Lower leg skin (tissue), 4 donors: ENCODE measurements at regions not wholly inside any gene's neighbourhood (a gene's known extent, or its start where the extent isn't known, plus 50 kb on each side); places are given as distances from the start of the nearest gene placed in this dataset.
"Not testable (repeated sequence)": the region's sequence is repeated elsewhere in the genome, so short reads cannot be mapped to it uniquely, and the experiment has no call there.

Experiments used
- DNase-seq, 2 donors: peaks; one replicate each; pipeline ENCODE4 v3.0.0-alpha.2; 2019; ENCODE audit warnings: low spot score in 2 of 2
- H3K4me3 ChIP-seq: fragments of 200-600 bp; sonication (generic); 2 replicates; pipeline ENCODE4 v1.5.1; 2017; ENCODE audit warnings: mild to moderate bottlenecking, low read depth; ENCODE audit not compliant: poor library complexity, severe bottlenecking
- POLR2A ChIP-seq, 2 donors: fragments of 450-650 bp; IDR thresholded peaks; one replicate each; pipeline ENCODE4 v1.6.1; 2016 to 2017; ENCODE audit warnings: antibody characterized with exemption in 2 of 2, mild to moderate bottlenecking in 1 of 2, moderate library complexity in 1 of 2
- WGBS, 2 donors: methylation state at CpG; one replicate each; pipeline ENCODE4 v1.1.5; 2018; 5-methylcytosine and 5-hydroxymethylcytosine counted together
- intact Hi-C: fragments of 100-400 bp; cut with DNase I; formaldehyde crosslinking; loops from one replicate; pipeline ENCODE4 v1.15.0; 2023; ENCODE audit warnings: low total_unique reads
- TF ChIP-seq, protein P1 (sequence below), 3 donors: fragments of 450-650 bp; IDR thresholded peaks; one replicate each; pipeline ENCODE4 v1.5.1; 2016; ENCODE audit warnings: antibody characterized with exemption in 3 of 3, mild to moderate bottlenecking in 3 of 3, moderate library complexity in 2 of 3

DNA sequence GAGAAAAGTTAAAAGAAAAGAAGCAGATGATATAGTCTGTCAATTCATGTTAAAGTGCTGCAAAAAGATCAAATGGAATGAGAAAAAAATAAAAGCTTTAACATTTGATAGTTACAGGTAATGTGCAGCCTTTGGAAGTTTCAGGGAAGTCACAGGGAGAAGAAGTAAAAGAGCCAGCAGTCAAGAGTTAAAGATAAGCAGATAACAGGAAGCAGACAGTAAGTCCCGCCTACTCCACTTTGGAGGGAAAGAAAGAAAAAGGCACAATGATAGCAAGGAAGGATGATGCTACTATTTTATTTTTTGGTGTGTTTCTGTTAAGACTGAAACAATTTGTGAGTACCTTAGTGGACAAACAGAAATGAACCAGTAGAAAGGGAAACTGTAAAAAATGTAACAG lies 111.1 kb upstream of the KRR1 start:
- intact Hi-C loops: no loop called here
- no peak for DNase-seq
- WGBS, 2 donors: 75 to 97% methylated on average over 1 of the region's 1 CpG

GRCh38 chr12:75614396-75614795 lies 103.0 kb upstream of the KRR1 start:
- intact Hi-C loops, H3K4me3 ChIP-seq, DNase-seq: not testable (repeated sequence)
- 41 to 47% methylated on average over 4 of the region's 4 CpGs for WGBS, 2 donors

More for the DNA sequence above, 111.1 kb upstream of the KRR1 start:
- no peak for TF ChIP-seq POLR2A (IDR thresholded peaks at IDR 0.05)
- TF ChIP-seq, protein P1, sequence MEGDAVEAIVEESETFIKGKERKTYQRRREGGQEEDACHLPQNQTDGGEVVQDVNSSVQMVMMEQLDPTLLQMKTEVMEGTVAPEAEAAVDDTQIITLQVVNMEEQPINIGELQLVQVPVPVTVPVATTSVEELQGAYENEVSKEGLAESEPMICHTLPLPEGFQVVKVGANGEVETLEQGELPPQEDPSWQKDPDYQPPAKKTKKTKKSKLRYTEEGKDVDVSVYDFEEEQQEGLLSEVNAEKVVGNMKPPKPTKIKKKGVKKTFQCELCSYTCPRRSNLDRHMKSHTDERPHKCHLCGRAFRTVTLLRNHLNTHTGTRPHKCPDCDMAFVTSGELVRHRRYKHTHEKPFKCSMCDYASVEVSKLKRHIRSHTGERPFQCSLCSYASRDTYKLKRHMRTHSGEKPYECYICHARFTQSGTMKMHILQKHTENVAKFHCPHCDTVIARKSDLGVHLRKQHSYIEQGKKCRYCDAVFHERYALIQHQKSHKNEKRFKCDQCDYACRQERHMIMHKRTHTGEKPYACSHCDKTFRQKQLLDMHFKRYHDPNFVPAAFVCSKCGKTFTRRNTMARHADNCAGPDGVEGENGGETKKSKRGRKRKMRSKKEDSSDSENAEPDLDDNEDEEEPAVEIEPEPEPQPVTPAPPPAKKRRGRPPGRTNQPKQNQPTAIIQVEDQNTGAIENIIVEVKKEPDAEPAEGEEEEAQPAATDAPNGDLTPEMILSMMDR (IDR thresholded peaks at IDR 0.05): no peak
- no peak overlapping the region for H3K4me3 ChIP-seq

DNA sequence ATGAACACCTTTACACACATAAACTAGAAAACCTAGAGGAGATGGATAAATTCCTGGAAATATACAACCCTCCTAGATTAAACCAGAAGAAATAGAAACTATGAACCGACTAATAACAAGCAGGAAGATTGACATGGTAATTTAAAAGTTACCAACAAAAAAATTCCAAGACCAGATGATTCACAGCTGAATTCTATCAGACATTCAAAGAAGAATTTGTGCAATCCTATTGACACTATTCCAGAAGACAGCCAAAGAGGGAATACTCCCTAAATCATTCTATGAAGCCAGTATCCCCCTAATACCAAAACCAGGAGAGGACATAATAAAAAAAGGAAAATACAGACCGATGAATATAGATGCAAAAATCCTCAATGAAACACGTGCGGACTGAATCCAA lies 102.6 kb upstream of the KRR1 start:
- DNase-seq: no peak
- intact Hi-C loops: no loop called here
- WGBS, 2 donors: 67 to 68% methylated on average over 4 of the region's 4 CpGs
- no peak overlapping the region for H3K4me3 ChIP-seq
- TF ChIP-seq, protein P1 (IDR thresholded peaks at IDR 0.05): no peak
- TF ChIP-seq POLR2A (IDR thresholded peaks at IDR 0.05): no peak

- TF ChIP-seq, protein P1 (IDR thresholded peaks at IDR 0.05): no peak
- no peak for TF ChIP-seq POLR2A (IDR thresholded peaks at IDR 0.05)
- no peak overlapping the region for H3K4me3 ChIP-seq
- intact Hi-C loops: no loop called here
- no peak for DNase-seq
- 90 to 93% methylated on average over 4 of the region's 4 CpGs for WGBS, 2 donors
These were observed 99.6 kb upstream of the KRR1 start for GRCh38 chr12:75611041-75611440.

- TF ChIP-seq POLR2A (IDR thresholded peaks at IDR 0.05): no peak
- TF ChIP-seq, protein P1 (IDR thresholded peaks at IDR 0.05): no peak
- intact Hi-C loops: no loop called here
- 76 to 83% methylated on average over 3 of the region's 3 CpGs for WGBS, 2 donors
- H3K4me3 ChIP-seq: no peak overlapping the region
- DNase-seq: no peak
These were observed 95.5 kb upstream of the KRR1 start for GRCh38 chr12:75606956-75607355.

GRCh38 chr12:75606151-75606550 lies 94.7 kb upstream of the KRR1 start:
- H3K4me3 ChIP-seq: no peak overlapping the region
- 21 to 23% methylated on average over 2 of the region's 2 CpGs for WGBS, 2 donors
- DNase-seq: peak in 1 of 2 donors; percentile 17
- intact Hi-C loops: no loop called here
- TF ChIP-seq, protein P1 (IDR thresholded peaks at IDR 0.05): no peak
- TF ChIP-seq POLR2A (IDR thresholded peaks at IDR 0.05): no peak
